ENCODE measurements at regions not wholly inside any gene's neighbourhood (a gene's known extent, or its start where the extent isn't known, plus 50 kb on each side); places are given as distances from the start of the nearest gene placed in this dataset.

DNA sequence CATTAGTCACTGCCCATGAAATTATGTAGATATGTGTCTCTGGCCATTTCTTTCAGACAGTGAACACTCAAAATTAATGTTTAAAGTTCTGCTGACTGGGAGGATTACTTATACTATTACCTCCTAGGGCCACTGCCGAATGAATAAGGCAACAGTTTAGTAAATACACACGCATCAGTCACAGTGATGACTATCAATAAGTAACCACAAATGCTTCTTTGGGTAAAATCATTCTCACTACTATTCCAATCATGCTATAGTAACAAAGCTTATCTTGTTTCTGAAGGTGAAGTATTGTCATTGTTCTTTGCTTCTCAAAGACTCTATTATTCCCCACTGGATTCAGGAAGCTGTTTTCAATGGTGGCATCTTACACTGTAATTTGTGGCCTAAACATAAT is 478.8 kb downstream of the EPHA3 start:
- Histone ChIP-seq H3K4me1 (ENCODE audit: insufficient read depth) (no peaks in the 10 kb centered on the region), H3K36me3 (ENCODE audit: insufficient read depth) (no peaks in the 10 kb centered on the region), H3K4me3 (ENCODE audit: low read depth, low read length) (no peak overlapping the region), H3K27ac (ENCODE audit: low read depth) (no peak overlapping the region)
- 82% methylated on average over 2 of the region's 2 CpGs for WGBS
- no peak for DNase-seq (ENCODE audit: extremely low spot score)

DNA sequence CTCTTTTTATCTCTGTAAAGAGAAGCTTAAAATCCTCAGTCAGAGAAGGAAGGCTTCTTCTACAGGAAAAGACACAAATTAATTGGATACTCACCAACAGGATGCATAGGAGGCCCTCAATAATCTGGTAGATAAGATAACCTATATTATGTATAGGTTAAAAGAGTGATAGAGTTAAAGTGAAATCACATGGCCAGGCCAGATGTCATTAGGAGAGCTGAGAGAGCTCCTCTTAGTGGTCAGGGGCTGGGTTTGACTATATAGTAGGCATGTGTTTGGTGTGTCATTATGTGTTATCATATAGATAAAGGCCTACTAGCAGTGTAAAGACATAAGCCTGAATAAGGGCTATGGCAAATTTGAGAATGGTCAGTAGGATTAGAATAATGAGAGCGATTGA is 479.3 kb downstream of the EPHA3 start:
- no peaks in the 10 kb centered on the region for H3K36me3 ChIP-seq (ENCODE audit: insufficient read depth)
- no peaks in the 10 kb centered on the region for H3K4me1 ChIP-seq (ENCODE audit: insufficient read depth)
- H3K27ac ChIP-seq (ENCODE audit: low read depth): no peak overlapping the region
- 93% methylated on average over 1 of the region's 1 CpG for WGBS
- no peak overlapping the region for H3K4me3 ChIP-seq (ENCODE audit: low read depth, low read length)
- DNase-seq (ENCODE audit: extremely low spot score): no peak

DNA sequence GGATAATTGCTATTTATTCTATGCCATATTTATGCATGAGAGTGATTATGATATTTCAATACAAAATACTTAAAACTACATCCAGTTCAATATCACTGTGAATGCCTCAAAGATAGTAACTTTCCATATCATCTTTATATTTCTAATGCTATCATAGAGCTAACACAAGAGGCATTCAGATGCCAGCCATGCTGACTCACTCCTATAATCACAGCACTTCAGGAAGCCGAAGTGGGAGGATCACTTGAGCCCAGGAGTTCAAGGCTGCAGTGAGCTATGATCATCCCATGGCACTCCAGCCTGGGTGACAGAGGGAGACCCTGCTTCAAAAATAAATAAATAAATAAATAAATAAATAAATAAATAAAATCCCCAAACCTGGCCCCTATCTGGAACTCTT is 498.7 kb downstream of the EPHA3 start:
- 58% methylated on average over 1 of the region's 1 CpG for WGBS
- Histone ChIP-seq H3K27ac (ENCODE audit: low read depth) (no peak overlapping the region), H3K36me3 (ENCODE audit: insufficient read depth) (no peaks in the 10 kb centered on the region), H3K4me1 (ENCODE audit: insufficient read depth) (no peaks in the 10 kb centered on the region), H3K4me3 (ENCODE audit: low read depth, low read length) (no peak overlapping the region)
- no peak for DNase-seq (ENCODE audit: extremely low spot score)

DNA sequence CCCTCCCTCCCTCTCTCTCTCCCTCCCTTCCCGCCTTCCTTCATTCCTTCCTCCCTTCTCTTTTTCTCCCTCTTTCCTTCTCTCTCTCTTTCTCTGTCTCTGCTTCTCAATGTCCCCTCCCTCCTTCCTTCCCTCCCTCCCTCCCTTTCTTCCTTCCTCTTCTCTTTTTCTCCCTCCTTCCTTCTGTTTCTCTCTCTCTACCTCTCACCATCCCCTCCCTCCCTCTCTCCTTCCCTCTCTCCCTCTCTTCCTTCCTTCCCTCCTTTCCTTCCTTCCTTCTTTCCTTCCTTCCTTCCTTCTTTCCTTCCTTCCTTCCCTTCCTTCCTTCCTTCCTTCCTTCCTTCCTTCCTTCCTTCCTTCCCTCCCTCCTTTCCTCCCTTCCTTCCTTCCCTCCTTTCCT is 504.6 kb downstream of the EPHA3 start:
- H3K27ac ChIP-seq (ENCODE audit: low read depth): no peak overlapping the region
- DNase-seq (ENCODE audit: extremely low spot score): no peak
- H3K4me1 ChIP-seq (ENCODE audit: insufficient read depth): no peaks in the 10 kb centered on the region
- H3K36me3 ChIP-seq (ENCODE audit: insufficient read depth): no peaks in the 10 kb centered on the region
- WGBS: 97% methylated on average over 1 of the region's 1 CpG
- no peak overlapping the region for H3K4me3 ChIP-seq (ENCODE audit: low read depth, low read length)

DNA sequence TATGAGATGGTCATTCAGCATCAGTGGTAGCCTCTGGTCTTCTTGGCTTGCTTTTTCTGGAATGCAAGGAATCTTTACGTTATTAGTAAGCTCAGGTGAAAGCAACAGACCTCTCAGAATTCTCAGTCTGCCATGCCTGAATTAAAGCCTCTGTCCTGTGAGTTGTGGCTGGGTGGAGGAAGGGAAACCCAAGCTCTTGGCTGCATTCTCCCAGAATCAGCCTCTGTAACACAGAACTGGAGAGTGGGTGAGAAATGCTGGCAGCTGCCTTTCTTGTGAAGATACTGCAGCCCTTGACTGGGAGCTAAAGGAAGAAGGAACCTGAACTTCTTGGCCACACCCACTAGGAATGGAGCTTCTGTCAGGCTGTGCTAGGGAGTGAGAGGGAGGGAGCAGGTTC is 505.8 kb downstream of the EPHA3 start:
- H3K36me3 ChIP-seq (ENCODE audit: insufficient read depth): no peaks in the 10 kb centered on the region
- DNase-seq (ENCODE audit: extremely low spot score): no peak
- H3K4me3 ChIP-seq (ENCODE audit: low read depth, low read length): no peak overlapping the region
- WGBS: 79% methylated on average over 1 of the region's 1 CpG
- H3K4me1 ChIP-seq (ENCODE audit: insufficient read depth): no peaks in the 10 kb centered on the region
- H3K27ac ChIP-seq (ENCODE audit: low read depth): no peak overlapping the region

DNA sequence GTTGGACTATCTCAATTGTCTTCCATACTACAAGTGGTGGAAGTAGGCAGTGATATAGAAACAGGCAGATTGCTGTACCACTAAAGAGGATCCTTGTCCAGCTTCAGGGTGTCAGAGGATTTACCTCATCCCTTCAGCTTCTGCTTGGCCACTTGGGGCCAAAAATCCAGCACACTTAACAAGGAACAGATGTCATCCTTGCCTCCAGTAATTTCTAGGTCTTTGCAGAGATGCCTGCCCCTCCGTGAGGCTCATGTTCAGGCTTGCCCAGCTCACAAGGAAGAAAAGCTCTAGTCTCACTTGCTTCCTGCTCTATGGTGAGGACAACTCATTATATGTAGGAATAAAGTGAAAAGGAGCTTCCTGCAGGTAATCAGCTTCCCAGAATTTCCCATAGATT is 510.3 kb downstream of the EPHA3 start:
- WGBS: 71% methylated on average over 1 of the region's 1 CpG
- no peak for DNase-seq (ENCODE audit: extremely low spot score)
- H3K4me1 ChIP-seq (ENCODE audit: insufficient read depth): no peaks in the 10 kb centered on the region
- no peaks in the 10 kb centered on the region for H3K36me3 ChIP-seq (ENCODE audit: insufficient read depth)
- H3K27ac ChIP-seq (ENCODE audit: low read depth): no peak overlapping the region
- H3K4me3 ChIP-seq (ENCODE audit: low read depth, low read length): no peak overlapping the region

DNA sequence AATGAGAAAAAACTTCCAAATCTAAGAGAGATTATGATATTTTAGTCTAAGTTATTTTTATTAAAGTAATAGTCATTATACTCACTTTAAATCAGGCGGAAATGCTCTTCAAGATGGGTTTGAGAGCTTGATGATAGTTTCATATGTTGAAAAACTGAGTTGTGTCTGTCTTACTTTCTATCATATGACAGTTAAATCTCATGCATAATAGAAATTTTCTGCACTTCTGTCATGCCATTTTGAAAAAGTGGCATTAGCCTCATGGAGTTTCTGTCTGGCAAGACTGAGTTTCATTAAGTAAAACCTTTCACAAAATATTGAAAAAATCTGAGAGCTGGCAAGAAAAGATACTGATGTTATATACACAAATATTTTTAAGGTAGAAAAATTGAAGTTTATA is 511.8 kb downstream of the EPHA3 start:
- H3K4me1 ChIP-seq (ENCODE audit: insufficient read depth): no peaks in the 10 kb centered on the region
- H3K36me3 ChIP-seq (ENCODE audit: insufficient read depth): no peaks in the 10 kb centered on the region
- no peak overlapping the region for H3K4me3 ChIP-seq (ENCODE audit: low read depth, low read length)
- no peak overlapping the region for H3K27ac ChIP-seq (ENCODE audit: low read depth)
- DNase-seq (ENCODE audit: extremely low spot score): no peak
- WGBS: 94% methylated on average over 1 of the region's 1 CpG

DNA sequence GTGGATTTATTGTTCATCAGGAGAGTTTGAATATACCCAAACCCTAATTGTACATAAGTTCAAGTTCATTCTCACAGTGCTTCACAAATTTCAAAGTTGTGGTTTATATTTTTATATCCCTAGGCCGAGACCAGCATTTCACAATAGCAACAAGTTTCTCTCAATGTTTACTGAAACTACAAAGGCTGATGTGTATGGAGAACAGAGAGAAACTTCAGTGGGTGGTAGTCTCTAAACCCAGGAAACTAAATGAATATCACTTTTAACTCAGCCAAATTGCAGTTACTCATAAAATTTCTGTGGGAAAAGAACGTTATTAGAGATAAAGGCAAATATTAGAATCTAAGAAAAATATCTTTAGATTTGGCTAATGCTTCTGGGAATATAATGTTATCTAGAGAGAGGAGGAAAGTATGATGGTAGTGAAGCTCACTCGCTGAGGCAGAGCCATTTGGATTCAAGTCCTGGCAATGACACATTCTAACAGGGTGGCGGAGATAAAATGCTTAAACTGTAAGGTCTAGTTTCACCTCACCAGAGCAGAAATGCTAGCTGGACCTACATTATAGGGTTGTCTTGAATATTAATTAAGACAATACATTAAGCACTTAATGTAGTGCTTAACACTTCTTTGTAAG is 514.8 kb downstream of the EPHA3 start:
- no peak overlapping the region for H3K27ac ChIP-seq (ENCODE audit: low read depth)
- DNase-seq (ENCODE audit: extremely low spot score): no peak
- H3K4me3 ChIP-seq (ENCODE audit: low read depth, low read length): no peak overlapping the region
- H3K36me3 ChIP-seq (ENCODE audit: insufficient read depth): no peaks in the 10 kb centered on the region
- H3K4me1 ChIP-seq (ENCODE audit: insufficient read depth): no peaks in the 10 kb centered on the region
- 50% methylated on average over 4 of the region's 4 CpGs for WGBS

DNA sequence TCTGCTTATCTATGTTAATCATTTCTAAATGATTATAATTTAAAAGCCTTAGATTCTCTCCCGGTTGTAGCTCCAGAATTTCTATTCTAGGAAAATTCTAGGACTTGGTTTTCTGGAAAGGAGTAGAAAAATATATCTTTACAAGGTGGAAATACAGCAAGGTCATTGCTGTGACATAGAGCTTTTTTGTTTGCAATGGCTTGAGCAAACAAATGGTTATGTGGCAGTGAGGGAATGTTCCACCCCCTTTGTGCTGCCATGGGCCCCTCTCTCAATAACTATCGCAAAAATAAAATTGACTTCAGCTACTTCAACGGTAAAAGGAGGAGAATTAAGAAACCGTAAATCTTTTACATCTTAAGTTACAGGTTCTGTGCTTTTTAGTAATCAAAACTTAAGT is 517.1 kb downstream of the EPHA3 start:
- H3K4me3 ChIP-seq (ENCODE audit: low read depth, low read length): no peak overlapping the region

DNA sequence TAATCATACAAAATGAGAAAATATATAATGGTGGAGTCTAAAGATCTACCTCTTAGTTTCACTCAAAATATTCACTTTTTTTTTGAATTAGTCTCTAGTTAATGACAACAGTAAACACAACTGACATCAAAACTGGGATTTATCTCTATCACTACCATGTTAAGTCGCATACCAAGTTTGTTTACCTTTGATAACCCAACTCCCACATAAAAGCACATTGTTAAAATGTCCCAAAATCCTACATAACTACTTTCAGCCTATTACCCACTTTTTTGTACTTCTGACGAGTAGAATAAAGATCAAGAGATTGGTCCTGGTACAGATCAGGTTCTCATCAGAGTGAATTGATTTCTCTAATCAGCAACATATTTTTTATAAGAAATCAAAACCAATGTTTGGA is 518.5 kb downstream of the EPHA3 start:
- 57% methylated on average over 2 of the region's 2 CpGs for WGBS
- Histone ChIP-seq H3K36me3 (ENCODE audit: insufficient read depth) (no peaks in the 10 kb centered on the region), H3K4me1 (ENCODE audit: insufficient read depth) (no peaks in the 10 kb centered on the region), H3K27ac (ENCODE audit: low read depth) (no peak overlapping the region), H3K4me3 (ENCODE audit: low read depth, low read length) (no peak overlapping the region)
- DNase-seq (ENCODE audit: extremely low spot score): no peak

More for the DNA sequence above, 517.1 kb downstream of the EPHA3 start:
- 83% methylated on average over 4 of the region's 4 CpGs for WGBS
- no peak overlapping the region for H3K27ac ChIP-seq (ENCODE audit: low read depth)
- no peak for DNase-seq (ENCODE audit: extremely low spot score)
- H3K4me1 ChIP-seq (ENCODE audit: insufficient read depth): no peaks in the 10 kb centered on the region
- no peaks in the 10 kb centered on the region for H3K36me3 ChIP-seq (ENCODE audit: insufficient read depth)

DNA sequence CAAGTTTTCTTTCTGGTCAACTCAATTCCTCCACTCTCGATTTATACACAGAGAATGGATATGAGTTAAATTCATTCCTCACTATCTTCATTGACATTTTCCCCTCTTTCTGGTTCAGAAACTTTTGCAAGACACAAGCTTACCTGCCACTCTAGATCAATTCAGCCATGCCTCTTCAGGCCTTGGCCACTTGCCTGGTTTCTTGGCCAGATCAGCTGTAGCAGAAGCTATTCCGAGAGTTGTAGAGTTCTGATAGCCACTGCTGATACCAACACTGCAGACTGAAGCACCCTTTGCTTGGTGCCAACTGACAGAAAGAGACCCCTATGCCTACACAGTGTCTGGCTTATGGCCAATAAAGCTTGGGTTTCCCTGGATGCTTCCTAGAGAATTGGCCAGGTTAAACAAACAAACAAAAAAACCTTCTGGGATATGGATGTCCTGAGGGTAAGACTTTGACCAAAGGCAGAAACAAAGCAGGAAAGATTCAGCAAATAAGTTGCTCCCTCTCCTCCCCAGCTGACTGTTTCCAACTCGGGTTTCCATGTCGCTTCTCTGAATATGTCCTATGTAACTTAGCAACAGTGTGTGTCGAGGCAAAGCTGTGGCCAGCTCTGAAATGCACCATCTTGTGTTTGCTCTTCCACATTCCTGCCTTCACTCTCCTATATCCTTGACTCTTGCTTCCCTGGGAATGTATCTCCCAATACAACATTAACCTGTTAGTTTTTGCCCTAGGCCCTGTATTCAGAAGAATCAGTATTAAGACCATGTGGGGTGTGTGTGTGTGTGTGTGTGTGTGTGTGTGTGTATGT is 521.6 kb downstream of the EPHA3 start:
- H3K4me1 ChIP-seq (ENCODE audit: insufficient read depth): no peaks in the 10 kb centered on the region
- DNase-seq (ENCODE audit: extremely low spot score): no peak
- WGBS: 90% methylated on average over 5 of the region's 5 CpGs
- no peak overlapping the region for H3K4me3 ChIP-seq (ENCODE audit: low read depth, low read length)
- H3K36me3 ChIP-seq (ENCODE audit: insufficient read depth): no peaks in the 10 kb centered on the region
- no peak overlapping the region for H3K27ac ChIP-seq (ENCODE audit: low read depth)

DNA sequence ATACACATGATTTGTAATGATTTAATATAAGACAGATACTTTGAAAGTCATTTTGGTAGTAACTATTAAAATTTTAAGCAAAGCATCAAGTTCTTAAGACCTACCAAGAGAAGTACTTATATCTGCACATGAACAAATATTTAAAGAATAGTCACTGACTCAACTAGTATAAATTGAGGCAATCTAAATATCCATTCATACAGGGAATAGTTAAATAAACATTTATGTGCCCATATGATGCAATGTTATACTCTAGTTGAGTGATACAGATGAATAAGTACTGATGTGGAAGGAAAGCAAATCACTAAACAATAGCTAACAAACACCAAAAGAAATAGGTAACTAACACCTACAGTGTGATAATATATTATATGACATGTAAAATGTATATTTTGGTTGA is 527.7 kb downstream of the EPHA3 start:
- no peak for DNase-seq (ENCODE audit: extremely low spot score)
- H3K27ac ChIP-seq (ENCODE audit: low read depth): no peak overlapping the region
- no peaks in the 10 kb centered on the region for H3K4me1 ChIP-seq (ENCODE audit: insufficient read depth)
- H3K36me3 ChIP-seq (ENCODE audit: insufficient read depth): no peaks in the 10 kb centered on the region
- no peak overlapping the region for H3K4me3 ChIP-seq (ENCODE audit: low read depth, low read length)

DNA sequence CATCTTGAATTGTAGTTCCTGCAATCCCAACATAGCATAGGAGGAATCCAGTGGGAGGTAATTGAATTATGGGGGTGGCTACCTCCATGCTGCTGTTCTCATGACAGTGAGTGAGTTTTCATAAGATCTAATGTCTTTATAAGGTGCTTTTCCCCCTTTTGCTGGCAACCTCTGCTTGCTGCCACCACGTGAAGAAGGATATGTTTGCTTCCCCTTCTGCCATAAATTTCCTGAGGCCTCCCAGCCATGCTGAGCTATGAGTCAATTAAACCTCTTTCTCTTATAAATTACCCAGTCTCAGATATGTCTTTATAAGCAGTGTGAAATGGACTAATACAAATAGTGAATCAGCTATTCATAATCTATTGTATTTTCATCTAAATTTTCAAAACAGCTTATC is 537.3 kb downstream of the EPHA3 start:
- no peak for DNase-seq (ENCODE audit: extremely low spot score)
- WGBS: 0% methylated on average over 1 of the region's 1 CpG
- no peak overlapping the region for H3K27ac ChIP-seq (ENCODE audit: low read depth)

DNA sequence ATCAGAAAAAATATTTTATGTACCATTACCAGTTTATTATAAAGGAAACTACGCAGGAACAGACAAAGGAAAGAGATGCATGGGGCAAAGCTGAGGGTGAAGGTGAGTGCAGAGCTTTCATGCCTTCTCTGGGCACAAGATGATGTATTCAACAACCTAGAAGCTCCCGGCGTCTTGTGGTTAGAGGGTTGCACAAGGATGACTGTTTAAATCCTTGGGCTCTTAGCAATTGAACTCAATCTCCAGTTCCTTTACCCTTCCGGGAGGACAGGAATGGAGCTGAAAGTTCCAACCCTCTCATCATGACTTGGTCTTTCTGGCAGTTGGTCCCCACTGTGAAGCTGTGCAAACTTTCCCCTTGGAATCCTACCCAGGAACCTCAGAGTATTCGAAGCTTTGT is 542.0 kb downstream of the EPHA3 start:
- H3K4me1 ChIP-seq (ENCODE audit: insufficient read depth): no peaks in the 10 kb centered on the region
- no peak overlapping the region for H3K27ac ChIP-seq (ENCODE audit: low read depth)
- H3K36me3 ChIP-seq (ENCODE audit: insufficient read depth): no peaks in the 10 kb centered on the region
- DNase-seq (ENCODE audit: extremely low spot score): no peak
- 97% methylated on average over 5 of the region's 5 CpGs for WGBS
- no peak overlapping the region for H3K4me3 ChIP-seq (ENCODE audit: low read depth, low read length)

More for the DNA sequence above, 537.3 kb downstream of the EPHA3 start:
- Histone ChIP-seq H3K4me3 (ENCODE audit: low read depth, low read length) (no peak overlapping the region), H3K36me3 (ENCODE audit: insufficient read depth) (no peaks in the 10 kb centered on the region), H3K4me1 (ENCODE audit: insufficient read depth) (no peaks in the 10 kb centered on the region)

All from urinary bladder (tissue), 3 donors.